IMR-90 (cell line): ENCODE measurements at regions not wholly inside any gene's neighbourhood (a gene's known extent, or its start where the extent isn't known, plus 50 kb on each side); places are given as distances from the start of the nearest gene placed in this dataset.

ENCODE experiments used
- ATAC-seq: fragments of 200-7000 bp; cut with Tn5 transposase; 2 replicates; pipeline ENCODE4 v1.9.1; 2020; ENCODE audit warnings: low read depth, mild to moderate bottlenecking, moderate library complexity
- BruUV-seq: library from RNA; stranded (reverse); fragments of 400-500 nt; replicated peaks from 2 replicates; lab custom pipeline; 2021; lab: Mats Ljungman, UMichigan
- CTCF ChIA-PET: fragments of 300-600 bp; formaldehyde crosslinking; extraction: SDS; loops from one replicate; lab custom pipeline; 2021; ENCODE audit warnings: antibody characterized with exemption; lab: Yijun Ruan, JAX
- POLR2A ChIA-PET: fragments of 300-600 bp; sonication (Branson Sonifier 250); formaldehyde crosslinking; loops from one replicate; lab custom pipeline; 2022; ENCODE audit warnings: antibody characterized with exemption; ENCODE audit not compliant: unreplicated experiment; lab: Charles Lee
- DNase-seq: peaks from one replicate; pipeline ENCODE4 v3.0.0; 2013
- H2AFZ ChIP-seq: replicated peaks from 2 replicates; pipeline ENCODE3; 2013; ENCODE audit warnings: low read length, mild to moderate bottlenecking; ENCODE audit not compliant: poor library complexity
- H2AK5ac ChIP-seq: 2 replicates; pipeline ENCODE4 v1.6.1; 2013; ENCODE audit warnings: low read depth, low read length, inconsistent platforms
- H2AK9ac ChIP-seq: replicated peaks from 2 replicates; pipeline ENCODE3; 2013; ENCODE audit warnings: mild to moderate bottlenecking, low read depth, low read length, moderate library complexity; ENCODE audit not compliant: poor library complexity
- H2BK120ac ChIP-seq: 2 replicates; pipeline ENCODE4 v1.6.1; 2013; ENCODE audit warnings: low read depth, low read length, inconsistent platforms
- H2BK15ac ChIP-seq: 3 replicates; pipeline ENCODE4 v1.6.1; 2013; ENCODE audit warnings: low read depth, low read length, inconsistent platforms
- H2BK20ac ChIP-seq: 2 replicates; pipeline ENCODE4 v1.6.1; 2013; ENCODE audit warnings: low read depth, mild to moderate bottlenecking, inconsistent platforms, low read length, moderate library complexity
- H2BK5ac ChIP-seq: 2 replicates; pipeline ENCODE4 v1.6.1; 2013; ENCODE audit warnings: mild to moderate bottlenecking, low read depth, low read length, inconsistent platforms; ENCODE audit not compliant: poor library complexity, severe bottlenecking
- H3K14ac ChIP-seq: replicated peaks from 2 replicates; pipeline ENCODE4 v1.6.1; 2013; ENCODE audit warnings: low read depth, low read length, inconsistent platforms
- H3K18ac ChIP-seq: 2 replicates; pipeline ENCODE4 v1.6.1; 2013; ENCODE audit warnings: low read depth, low read length, control low read depth
- H3K23ac ChIP-seq: 2 replicates; pipeline ENCODE4 v1.6.1; 2013; ENCODE audit warnings: low read depth, low read length, inconsistent platforms
- H3K27ac ChIP-seq: 2 replicates; pipeline ENCODE4 v1.5.1; 2013; ENCODE audit warnings: mild to moderate bottlenecking, control low read depth, low read length; ENCODE audit not compliant: insufficient read depth
- H3K27me3 ChIP-seq: 2 replicates; pipeline ENCODE4 v1.6.1; 2013; ENCODE audit warnings: low read length; ENCODE audit not compliant: control insufficient read depth, insufficient read depth
- H3K36me3 ChIP-seq: 2 replicates; pipeline ENCODE4 v1.6.1; 2013; ENCODE audit warnings: low read length, mixed read lengths; ENCODE audit not compliant: control insufficient read depth, insufficient read depth
- H3K4ac ChIP-seq: 2 replicates; pipeline ENCODE4 v1.6.1; 2013; ENCODE audit warnings: low read depth, low read length, inconsistent platforms
- H3K4me1 ChIP-seq: 2 replicates; pipeline ENCODE4 v1.6.1; 2013; ENCODE audit warnings: low read length, mixed read lengths; ENCODE audit not compliant: control insufficient read depth, insufficient read depth
- H3K4me2 ChIP-seq: 2 replicates; pipeline ENCODE4 v1.6.1; 2013; ENCODE audit warnings: low read depth, mild to moderate bottlenecking, control low read depth, low read length, moderate library complexity
- H3K4me3 ChIP-seq: 2 replicates; pipeline ENCODE4 v1.5.1; 2013; ENCODE audit warnings: low read depth, mild to moderate bottlenecking, control low read depth, low read length, moderate library complexity; ENCODE audit not compliant: insufficient read depth
- H3K56ac ChIP-seq: 2 replicates; pipeline ENCODE4 v1.6.1; 2013; ENCODE audit warnings: low read length, inconsistent platforms; ENCODE audit not compliant: insufficient read depth; ENCODE audit errors: extremely low read depth
- H3K79me1 ChIP-seq, 2 experiments: 2 replicates each; pipeline ENCODE4 v1.6.1; 2013; ENCODE audit warnings: low read length in 2 of 2, inconsistent platforms in 1 of 2, low read depth in 1 of 2
- H3K9ac ChIP-seq: 2 replicates; pipeline ENCODE4 v1.6.1; 2013; ENCODE audit warnings: low read depth, low read length, control low read depth
- H3K9me1 ChIP-seq: 2 replicates; pipeline ENCODE4 v1.6.1; 2013; ENCODE audit warnings: low read length, inconsistent platforms; ENCODE audit not compliant: insufficient read depth
- H3K9me3 ChIP-seq: 2 replicates; pipeline ENCODE4 v1.6.1; 2013; ENCODE audit warnings: low read length; ENCODE audit not compliant: control insufficient read depth, insufficient read depth
- H4K20me1 ChIP-seq: 2 replicates; pipeline ENCODE4 v1.6.1; 2013; ENCODE audit warnings: low read length, inconsistent platforms; ENCODE audit not compliant: insufficient read depth
- H4K5ac ChIP-seq: 2 replicates; pipeline ENCODE4 v1.6.1; 2013; ENCODE audit warnings: mild to moderate bottlenecking, low read depth, low read length, control low read depth
- H4K8ac ChIP-seq, 2 experiments: 2 replicates each; pipeline ENCODE4 v1.6.1; 2013; ENCODE audit warnings: low read depth in 2 of 2, low read length in 2 of 2, control low read depth in 1 of 2, inconsistent platforms in 1 of 2
- H4K91ac ChIP-seq: 2 replicates; pipeline ENCODE4 v1.6.1; 2013; ENCODE audit warnings: low read depth, low read length, inconsistent platforms; ENCODE audit not compliant: insufficient read depth
- CEBPB ChIP-seq: IDR thresholded peaks from 2 replicates; pipeline ENCODE4 v1.6.1; 2012; ENCODE audit warnings: low read depth, low read length, improper control_type of control experiment
- CHD1 ChIP-seq: IDR thresholded peaks from 2 replicates; pipeline ENCODE4 v1.6.1; 2012; ENCODE audit warnings: low read depth, low read length, improper control_type of control experiment
- CTCF ChIP-seq: conservative IDR thresholded peaks from 2 replicates; pipeline ENCODE4 v1.5.1; 2012; ENCODE audit warnings: mild to moderate bottlenecking, low read depth, low read length, improper control_type of control experiment
- MAFK ChIP-seq: IDR thresholded peaks from 2 replicates; pipeline ENCODE4 v1.6.1; 2012; ENCODE audit warnings: low read depth, low read length, improper control_type of control experiment
- MAZ ChIP-seq: IDR thresholded peaks from 2 replicates; pipeline ENCODE4 v1.6.1; 2012; ENCODE audit warnings: low read depth, mild to moderate bottlenecking, low read length, improper control_type of control experiment, moderate library complexity, borderline replicate concordance
- MXI1 ChIP-seq: IDR thresholded peaks from 2 replicates; pipeline ENCODE4 v1.6.1; 2012; ENCODE audit warnings: low read depth, mild to moderate bottlenecking, low read length, moderate library complexity, borderline replicate concordance
- NFE2L2 ChIP-seq: fragments of 150-350 bp; IDR thresholded peaks from 2 replicates; pipeline ENCODE4 v1.6.1; 2016; ENCODE audit warnings: low read depth, mild to moderate bottlenecking, low read length
- RAD21 ChIP-seq: IDR thresholded peaks from 2 replicates; pipeline ENCODE4 v1.6.1; 2012; ENCODE audit warnings: low read length, improper control_type of control experiment
- RCOR1 ChIP-seq: IDR thresholded peaks from 2 replicates; pipeline ENCODE4 v1.6.1; 2012; ENCODE audit warnings: mild to moderate bottlenecking, low read length, improper control_type of control experiment; ENCODE audit not compliant: insufficient replicate concordance
- SMC3 ChIP-seq: fragments of 150-350 bp; IDR thresholded peaks from 2 replicates; pipeline ENCODE4 v1.6.1; 2016; ENCODE audit warnings: low read depth, mild to moderate bottlenecking, antibody characterized with exemption, low read length, moderate library complexity
- WGBS, 2 experiments: methylation state at CpG; one replicate each; pipeline versions ENCODE4 v1.1.5 to v1.1.7; 2013; ENCODE audit warnings: missing lambda C conversion rate in 2 of 2; ENCODE audit not compliant: insufficient read length in 1 of 2; ENCODE audit errors: extremely low coverage in 2 of 2; 5-methylcytosine and 5-hydroxymethylcytosine counted together
- dilution Hi-C: fragments of 300-500 bp; cut with HindIII; formaldehyde crosslinking; loops from one replicate; pipeline ENCODE4 v1.14.3; 2018; ENCODE audit warnings: low sequenced_read_pairs; ENCODE audit not compliant: unreplicated experiment
- in situ Hi-C: fragments of 300-500 bp; cut with MboI; formaldehyde crosslinking; loops from 3 replicates; pipeline ENCODE4 v1.14.3; 2019; ENCODE audit warnings: low sequenced_read_pairs, inconsistent platforms, mixed read lengths
- intact Hi-C: fragments of 100-400 bp; cut with micrococcal nuclease; formaldehyde crosslinking; loops from 2 replicates; pipeline ENCODE4 v1.10.0; 2022

GRCh38 chr2:175312137-175312536 is 130.6 kb upstream of the ATP5MC3 start:
- no peak overlapping the region for H3K56ac ChIP-seq
- H3K14ac ChIP-seq = no peak overlapping the region
- H4K5ac ChIP-seq = no peak overlapping the region
- in situ Hi-C loops = no loop called here
- H4K91ac ChIP-seq = no peak overlapping the region
- H3K9me1 ChIP-seq = no peaks in the 10 kb centered on the region
- H3K9ac ChIP-seq = no peak overlapping the region
- ChIA-PET CTCF (interaction anchor here (0.8 kb wide), 1 partner anchor 13 kb away, joined by 3 read pairs; no protein-coding TSS in a partner anchor), POLR2A (no interaction called here)
- no peak overlapping the region for H3K4me3 ChIP-seq
- no peak for TF ChIP-seq SMC3
- TF ChIP-seq RAD21 = no peak
- no peak for TF ChIP-seq MAFK
- no peak for TF ChIP-seq MXI1
- no peak for TF ChIP-seq CHD1
- no peak for TF ChIP-seq RCOR1
- TF ChIP-seq NFE2L2 = no peak
- TF ChIP-seq CEBPB = no peak
- TF ChIP-seq MAZ = no peak
- no peak for TF ChIP-seq CTCF
- H4K20me1 ChIP-seq = no peaks in the 10 kb centered on the region
- peaks cover 1% of the 10 kb centered on the region; the same call in 1 of the 2 replicates for H3K27me3 ChIP-seq
- H3K23ac ChIP-seq = no peak overlapping the region
- H3K4me2 ChIP-seq = no peak overlapping the region
- H2BK15ac ChIP-seq = no peak overlapping the region
- dilution Hi-C loops = no loop called here
- H4K8ac ChIP-seq = no peak overlapping the region
- no peak overlapping the region for H3K18ac ChIP-seq
- no peak overlapping the region for H2AK5ac ChIP-seq
- H3K4ac ChIP-seq = no peak overlapping the region
- H2BK120ac ChIP-seq = no peak overlapping the region
- H2BK5ac ChIP-seq = no peak overlapping the region
- H3K36me3 ChIP-seq = no peaks in the 10 kb centered on the region
- intact Hi-C loops = no loop called here
- no peak overlapping the region for H2BK20ac ChIP-seq
- BruUV-seq = no TSS peak
- ATAC-seq (no peak), DNase-seq (no peak)
- H3K27ac ChIP-seq = no peak overlapping the region
- H2AK9ac ChIP-seq = no peak overlapping the region
- H3K9me3 ChIP-seq = no peaks in the 10 kb centered on the region
- no peaks in the 10 kb centered on the region for H3K4me1 ChIP-seq
- WGBS, 2 experiments = 33% methylated on average over 1 of the region's 2 CpGs; no CpG with 5 or more reads in 1 of the 2 experiments
- H2AFZ ChIP-seq = no peak overlapping the region
- no peaks in the 10 kb centered on the region for H3K79me1 ChIP-seq
